ENCODE measurements at regions not wholly inside any gene's neighbourhood (a gene's known extent, or its start where the extent isn't known, plus 50 kb on each side); places are given as distances from the start of the nearest gene placed in this dataset.

GRCh38 chr13:103354171-103354570 is 288.0 kb upstream of the SLC10A2 start:
- DNase-seq: no peak
- WGBS, 2 donors: 45 to 74% methylated on average over 2 of the region's 2 CpGs
- Histone ChIP-seq H3K36me3 (no peaks in the 10 kb centered on the region), H3K4me3 (no peak overlapping the region), H3K27ac (no peak overlapping the region), H3K4me1 (peaks cover 0 to 23% (median 9%) of the 10 kb centered on the region in 9 donors), H3K9me3 (no peaks in the 10 kb centered on the region), H3K27me3 (no peaks in the 10 kb centered on the region)
- TF ChIP-seq CTCF (IDR thresholded peaks at IDR 0.05): no peak
- intact Hi-C loops (cut with DNase I): loop anchor here in 1 of 10 donors (10.0 kb wide), 1 partner anchor 159 kb away; no protein-coding TSS in a partner anchor
- ATAC-seq: no peak

GRCh38 chr13:103351035-103351828 is 285.0 kb upstream of the SLC10A2 start:
- 20 to 23% methylated on average over 10 of the region's 10 CpGs for WGBS, 2 donors
- intact Hi-C loops (cut with DNase I): loop anchor here in 1 of 10 donors (10.0 kb wide), 1 partner anchor 156 kb away; no protein-coding TSS in a partner anchor
- TF ChIP-seq CTCF (IDR thresholded peaks at IDR 0.05): no peak
- H3K4me3 ChIP-seq: peak overlapping the region in 2 of 10 donors; percentile 14
- no peaks in the 10 kb centered on the region for H3K27me3 ChIP-seq
- peak; percentile 13 to 23 for DNase-seq
- H3K9me3 ChIP-seq: no peaks in the 10 kb centered on the region
- H3K36me3 ChIP-seq: no peaks in the 10 kb centered on the region
- H3K4me1 ChIP-seq: peaks cover 0 to 28% (median 9%) of the 10 kb centered on the region in 9 donors
- peak overlapping the region in 9 of 10 donors; percentile 15 to 74 (median 58) for H3K27ac ChIP-seq
- ATAC-seq: peak; percentile 29 to 84 (median 74)

GRCh38 chr13:103350147-103350546 is 283.9 kb upstream of the SLC10A2 start:
- Histone ChIP-seq H3K9me3 (peaks cover 0 to 9% (median 0%) of the 10 kb centered on the region in 11 donors), H3K4me1 (peaks cover 0 to 28% (median 9%) of the 10 kb centered on the region in 9 donors), H3K27me3 (no peaks in the 10 kb centered on the region), H3K27ac (peak overlapping the region in 5 of 10 donors; percentile 15 to 74 (median 64)), H3K4me3 (no peak overlapping the region), H3K36me3 (no peaks in the 10 kb centered on the region)
- WGBS, 2 donors: 30 to 36% methylated on average over 1 of the region's 1 CpG
- ATAC-seq: peak in 4 of 8 donors; percentile 57 to 77 (median 65)
- no peak for TF ChIP-seq CTCF (IDR thresholded peaks at IDR 0.05)
- no peak for DNase-seq
- intact Hi-C loops (cut with DNase I): loop anchor here in 1 of 10 donors (10.0 kb wide), 1 partner anchor 155 kb away; no protein-coding TSS in a partner anchor

GRCh38 chr13:103349211-103349980 is 283.2 kb upstream of the SLC10A2 start:
- DNase-seq: peak; percentile 12 to 34
- Histone ChIP-seq H3K4me1 (peaks cover 0 to 28% (median 9%) of the 10 kb centered on the region in 9 donors), H3K4me3 (no peak overlapping the region), H3K27me3 (no peaks in the 10 kb centered on the region), H3K36me3 (no peaks in the 10 kb centered on the region), H3K27ac (peak overlapping the region in 3 of 10 donors; percentile 54 to 73 (median 60)), H3K9me3 (peaks cover 0 to 16% (median 6%) of the 10 kb centered on the region in 11 donors)
- intact Hi-C loops (cut with DNase I): no loop called here
- TF ChIP-seq CTCF (IDR thresholded peaks at IDR 0.05): no peak
- ATAC-seq: peak in 6 of 8 donors; percentile 36 to 69 (median 50)
- WGBS, 2 donors: 18 to 21% methylated on average over 6 of the region's 6 CpGs
